Neuronal stem cell (in vitro differentiated cells): ENCODE measurements at regions not wholly inside any gene's neighbourhood (a gene's known extent, or its start where the extent isn't known, plus 50 kb on each side); places are given as distances from the start of the nearest gene placed in this dataset.

Experiments used
- DNase-seq: peaks from one replicate; pipeline ENCODE4 v3.0.0-alpha.2; 2013; ENCODE audit warnings: low spot score
- H2AFZ ChIP-seq: one replicate; pipeline ENCODE4 v1.6.1; 2013; ENCODE audit warnings: mild to moderate bottlenecking, low read length, inconsistent platforms
- H2AK5ac ChIP-seq: 2 replicates; pipeline ENCODE4 v1.6.1; 2013; ENCODE audit warnings: low read depth, mild to moderate bottlenecking, inconsistent platforms, low read length, moderate library complexity, mixed read lengths
- H2BK120ac ChIP-seq: 2 replicates; pipeline ENCODE4 v1.6.1; 2013; ENCODE audit warnings: low read depth, mild to moderate bottlenecking, inconsistent platforms, low read length, moderate library complexity, mixed read lengths
- H2BK12ac ChIP-seq: one replicate; pipeline ENCODE4 v1.6.1; 2013; ENCODE audit warnings: low read length, inconsistent platforms
- H2BK15ac ChIP-seq: 2 replicates; pipeline ENCODE4 v1.6.1; 2013; ENCODE audit warnings: mild to moderate bottlenecking, low read length, inconsistent platforms, mixed read lengths
- H2BK5ac ChIP-seq: one replicate; pipeline ENCODE4 v1.6.1; 2013; ENCODE audit warnings: inconsistent platforms, mild to moderate bottlenecking, low read length, moderate library complexity
- H3K14ac ChIP-seq: one replicate; pipeline ENCODE4 v1.6.1; 2013; ENCODE audit warnings: low read length, inconsistent platforms
- H3K18ac ChIP-seq: 2 replicates; pipeline ENCODE4 v1.6.1; 2013; ENCODE audit warnings: low read length, inconsistent platforms
- H3K23ac ChIP-seq: 2 replicates; pipeline ENCODE4 v1.6.1; 2013; ENCODE audit warnings: low read depth, mild to moderate bottlenecking, mixed read lengths, low read length, inconsistent platforms; ENCODE audit not compliant: poor library complexity
- H3K27ac ChIP-seq: replicated peaks from 3 replicates; pipeline ENCODE4 v1.5.1; 2013; ENCODE audit warnings: low read length, inconsistent platforms
- H3K27me3 ChIP-seq, 3 experiments: 2 replicates each; pipeline ENCODE4 v1.6.1; 2013; ENCODE audit warnings: low read length in 3 of 3, mild to moderate bottlenecking in 2 of 3, inconsistent platforms in 1 of 3, low read depth in 1 of 3, mixed read lengths in 1 of 3, moderate library complexity in 1 of 3; ENCODE audit not compliant: control insufficient read depth in 3 of 3, insufficient read depth in 3 of 3
- H3K36me3 ChIP-seq, 2 donors: replicated peaks in 1 of 2; 2 replicates each; pipeline ENCODE4 v1.6.1; 2013; ENCODE audit warnings: low read length in 2 of 2; ENCODE audit not compliant: control insufficient read depth in 2 of 2, insufficient read depth in 2 of 2
- H3K4ac ChIP-seq: 2 replicates; pipeline ENCODE4 v1.6.1; 2013; ENCODE audit warnings: inconsistent platforms, mild to moderate bottlenecking, low read length, moderate library complexity
- H3K4me1 ChIP-seq, 2 donors: 1 replicate in 1 of 2; 2 replicates in 1 of 2; pipeline ENCODE4 v1.6.1; 2013; ENCODE audit warnings: low read length in 2 of 2, low read depth in 1 of 2; ENCODE audit not compliant: control insufficient read depth in 2 of 2, insufficient read depth in 1 of 2
- H3K4me2 ChIP-seq: one replicate; pipeline ENCODE4 v1.6.1; 2013; ENCODE audit warnings: mild to moderate bottlenecking, low read length, inconsistent platforms; ENCODE audit not compliant: insufficient read depth, poor library complexity, severe bottlenecking
- H3K4me3 ChIP-seq, 2 donors: 2 replicates each; pipeline ENCODE4 v1.5.1; 2013; ENCODE audit warnings: low read length in 2 of 2, mild to moderate bottlenecking in 2 of 2, inconsistent platforms in 1 of 2, moderate library complexity in 1 of 2
- H3K79me1 ChIP-seq: one replicate; pipeline ENCODE4 v1.6.1; 2013; ENCODE audit warnings: low read depth, mild to moderate bottlenecking, inconsistent platforms, low read length, moderate library complexity
- H3K9ac ChIP-seq: one replicate; pipeline ENCODE4 v1.6.1; 2013; ENCODE audit warnings: mild to moderate bottlenecking, low read depth, low read length, inconsistent platforms; ENCODE audit not compliant: poor library complexity
- H3K9me3 ChIP-seq, 2 donors: replicated peaks in 1 of 2; 2 replicates each; pipeline versions ENCODE3 to v1.6.1; 2013; ENCODE audit warnings: low read length in 2 of 2, mild to moderate bottlenecking in 2 of 2, inconsistent platforms in 1 of 2, low read depth in 1 of 2, mixed read lengths in 1 of 2, moderate library complexity in 1 of 2; ENCODE audit not compliant: control insufficient read depth in 2 of 2, insufficient read depth in 1 of 2
- H4K8ac ChIP-seq: one replicate; pipeline ENCODE4 v1.6.1; 2013; ENCODE audit warnings: low read depth, mild to moderate bottlenecking, inconsistent platforms, low read length, moderate library complexity
- H4K91ac ChIP-seq: one replicate; pipeline ENCODE4 v1.6.1; 2013; ENCODE audit warnings: low read length, low read depth, mild to moderate bottlenecking, inconsistent platforms; ENCODE audit not compliant: poor library complexity
- WGBS, 2 donors: extraction: QIAGEN DNeasy Blood & Tissue Kit; methylation state at CpG; one replicate each; pipeline ENCODE4 v1.1.7; 2013; ENCODE audit warnings: missing lambda C conversion rate in 2 of 2, mixed read lengths in 1 of 2; ENCODE audit not compliant: insufficient read length in 2 of 2, insufficient replicate concordance in 1 of 2; ENCODE audit errors: extremely low coverage in 2 of 2; 5-methylcytosine and 5-hydroxymethylcytosine counted together

DNA sequence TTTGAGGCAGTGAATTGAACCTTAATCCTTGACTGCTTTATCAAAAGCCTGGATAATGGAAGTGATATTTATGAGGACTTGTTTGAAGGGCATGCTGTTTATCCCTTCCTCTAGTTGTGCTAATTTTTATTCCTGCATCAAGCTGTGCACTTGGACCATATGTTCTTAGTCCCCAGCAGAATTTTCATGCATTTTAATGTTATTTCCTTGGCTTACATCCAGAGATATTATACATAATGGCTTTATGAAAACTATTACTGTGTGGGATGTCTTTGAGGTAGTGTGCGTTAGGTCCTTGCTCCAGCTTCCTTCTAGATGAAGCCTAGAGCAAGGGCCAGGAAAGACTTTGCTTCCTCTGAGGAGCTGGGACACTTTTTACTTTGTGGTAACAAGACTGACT is 378.4 kb downstream of the LPIN1 start:
- no peak overlapping the region for H3K27ac ChIP-seq
- H2BK5ac ChIP-seq, result no peak overlapping the region
- H2BK15ac ChIP-seq, result no peak overlapping the region
- H2AFZ ChIP-seq, result no peak overlapping the region
- no peak overlapping the region for H3K18ac ChIP-seq
- H3K9ac ChIP-seq, result no peak overlapping the region
- H4K91ac ChIP-seq, result no peak overlapping the region
- H3K27me3 ChIP-seq, result no peaks in the 10 kb centered on the region
- H2BK120ac ChIP-seq, result no peak overlapping the region
- H2AK5ac ChIP-seq, result no peak overlapping the region
- no peak overlapping the region for H3K4me2 ChIP-seq
- no peak overlapping the region for H3K14ac ChIP-seq
- no peaks in the 10 kb centered on the region for H3K4me1 ChIP-seq
- no peak overlapping the region for H3K4ac ChIP-seq
- no peak overlapping the region for H4K8ac ChIP-seq
- H3K79me1 ChIP-seq, result no peaks in the 10 kb centered on the region
- WGBS, 2 donors, result no CpG with 5 or more reads among the region's 1 CpG
- peaks cover 0 to 2% of the 10 kb centered on the region in 2 donors for H3K9me3 ChIP-seq
- no peak overlapping the region for H3K4me3 ChIP-seq
- no peaks in the 10 kb centered on the region for H3K36me3 ChIP-seq
- no peak for DNase-seq
- H3K23ac ChIP-seq, result no peak overlapping the region
- H2BK12ac ChIP-seq, result no peak overlapping the region

- no peak overlapping the region for H4K8ac ChIP-seq
- no peak overlapping the region for H3K14ac ChIP-seq
- peaks cover 0 to 2% of the 10 kb centered on the region in 2 donors for H3K4me1 ChIP-seq
- no peak overlapping the region for H3K9ac ChIP-seq
- H2BK12ac ChIP-seq, result no peak overlapping the region
- no peaks in the 10 kb centered on the region for H3K79me1 ChIP-seq
- no peaks in the 10 kb centered on the region for H3K27me3 ChIP-seq
- no peak overlapping the region for H3K23ac ChIP-seq
- no peak for DNase-seq
- H2BK120ac ChIP-seq, result no peak overlapping the region
- WGBS, 2 donors, result no CpG with 5 or more reads among the region's 3 CpGs
- H3K18ac ChIP-seq, result no peak overlapping the region
- H3K36me3 ChIP-seq, result no peaks in the 10 kb centered on the region
- H2AFZ ChIP-seq, result no peak overlapping the region
- no peak overlapping the region for H2AK5ac ChIP-seq
- H2BK15ac ChIP-seq, result no peak overlapping the region
- H3K4me2 ChIP-seq, result no peak overlapping the region
- no peak overlapping the region for H2BK5ac ChIP-seq
- no peak overlapping the region for H4K91ac ChIP-seq
- no peak overlapping the region for H3K4ac ChIP-seq
- H3K27ac ChIP-seq, result no peak overlapping the region
- peaks cover 0 to 2% of the 10 kb centered on the region in 2 donors for H3K9me3 ChIP-seq
- H3K4me3 ChIP-seq, result no peak overlapping the region
These were observed 379.9 kb downstream of the LPIN1 start for GRCh38 chr2:12126318-12126717.

- H3K18ac ChIP-seq, result no peak overlapping the region
- no peak for DNase-seq
These were observed 381.2 kb downstream of the LPIN1 start for GRCh38 chr2:12127638-12128037.

GRCh38 chr2:12131975-12132374 is 385.5 kb downstream of the LPIN1 start:
- Histone ChIP-seq H3K14ac (no peak overlapping the region), H3K4ac (no peak overlapping the region), H2BK15ac (no peak overlapping the region), H3K36me3 (no peaks in the 10 kb centered on the region), H2BK12ac (no peak overlapping the region), H3K27ac (no peak overlapping the region), H4K91ac (no peak overlapping the region), H3K4me3 (no peak overlapping the region), H3K4me2 (no peak overlapping the region), H2BK120ac (no peak overlapping the region), H2AK5ac (no peak overlapping the region), H3K27me3 (no peaks in the 10 kb centered on the region), H3K23ac (no peak overlapping the region), H3K4me1 (peaks cover 0 to 2% of the 10 kb centered on the region in 2 donors), H2AFZ (no peak overlapping the region), H3K9ac (no peak overlapping the region), H4K8ac (no peak overlapping the region), H2BK5ac (no peak overlapping the region), H3K18ac (no peak overlapping the region), H3K9me3 (no peaks in the 10 kb centered on the region), H3K79me1 (no peaks in the 10 kb centered on the region)
- WGBS, 2 donors, result 95% methylated on average over 2 of the region's 3 CpGs; no CpG with 5 or more reads in 1 of the 2 donors
- no peak for DNase-seq

More at GRCh38 chr2:12127638-12128037, 381.2 kb downstream of the LPIN1 start:
- Histone ChIP-seq H3K36me3 (no peaks in the 10 kb centered on the region), H2BK5ac (no peak overlapping the region), H3K27ac (no peak overlapping the region), H3K14ac (no peak overlapping the region), H4K91ac (no peak overlapping the region), H2BK12ac (no peak overlapping the region), H3K4ac (no peak overlapping the region), H3K4me1 (peaks cover 0 to 2% of the 10 kb centered on the region in 2 donors), H3K9me3 (peaks cover 0 to 2% of the 10 kb centered on the region in 2 donors), H3K27me3 (no peaks in the 10 kb centered on the region), H4K8ac (no peak overlapping the region), H3K4me2 (no peak overlapping the region), H2BK15ac (no peak overlapping the region), H2BK120ac (no peak overlapping the region), H3K23ac (no peak overlapping the region), H3K79me1 (no peaks in the 10 kb centered on the region), H2AFZ (peak overlapping the region; percentile 49), H2AK5ac (no peak overlapping the region), H3K9ac (no peak overlapping the region), H3K4me3 (no peak overlapping the region)
- 100% methylated on average over 1 of the region's 2 CpGs; no CpG with 5 or more reads in 1 of the 2 donors for WGBS, 2 donors
